ENCODE measurements at regions not wholly inside any gene's neighbourhood (a gene's known extent, or its start where the extent isn't known, plus 50 kb on each side); places are given as distances from the start of the nearest gene placed in this dataset.

- no peaks in the 10 kb centered on the region for H4K20me1 ChIP-seq (ENCODE audit: control insufficient read depth, extremely low read depth, insufficient read depth, low read length)
- TF ChIP-seq CTCF (optimal IDR thresholded peaks at IDR 0.05 in 1 of 3, IDR thresholded peaks at IDR 0.05 in 1 of 3, conservative IDR thresholded peaks at IDR 0.05 in 1 of 3; ENCODE audit: extremely low read depth in 1 of 3, insufficient read depth in 2 of 3, low read length in 3 of 3) (peak in 1 of 3 experiments; percentile 31), EZH2 (IDR thresholded peaks at IDR 0.05; ENCODE audit: low read length) (no peak)
- H3K9me1 ChIP-seq (ENCODE audit: control insufficient read depth, extremely low read depth, insufficient read depth, low read length) = no peaks in the 10 kb centered on the region
- no peaks in the 10 kb centered on the region for H3K27me3 ChIP-seq (ENCODE audit: control insufficient read depth, extremely low read depth, insufficient read depth, low read length)
- no peaks in the 10 kb centered on the region for H3K4me1 ChIP-seq (ENCODE audit: control insufficient read depth, extremely low read depth, insufficient read depth, low read length)
- H3K36me3 ChIP-seq (ENCODE audit: control insufficient read depth in 2 of 2, extremely low read depth in 1 of 2, insufficient read depth in 2 of 2, low read length in 2 of 2) = no peaks in the 10 kb centered on the region
- no peak overlapping the region for H3K4me3 ChIP-seq (ENCODE audit: control insufficient read depth in 2 of 3, extremely low read depth in 1 of 3, insufficient read depth in 2 of 3, low read depth in 1 of 3, low read length in 3 of 3)
- no peak overlapping the region for H3K4me2 ChIP-seq (ENCODE audit: control insufficient read depth, extremely low read depth, insufficient read depth, low read depth, low read length)
- FAIRE-seq (no peak), DNase-seq (ENCODE audit: low read depth, low spot score) (no peak)
- dilution Hi-C loops (cut with MboI; ENCODE audit: extremely low pct_ligation_motif_present, low sequenced_read_pairs) = no loop called here
- H3K9me3 ChIP-seq (ENCODE audit: control insufficient read depth, low read depth, low read length) = no peaks in the 10 kb centered on the region
- H3K79me2 ChIP-seq (ENCODE audit: control insufficient read depth, insufficient read depth, low read length) = no peaks in the 10 kb centered on the region
- H2AFZ ChIP-seq (ENCODE audit: control insufficient read depth, low read length) = no peak overlapping the region
- no peak overlapping the region for H3K9ac ChIP-seq (ENCODE audit: control insufficient read depth, extremely low read depth, insufficient read depth, low read length)
- H3K27ac ChIP-seq (ENCODE audit: control insufficient read depth, insufficient read depth, low read length) = no peak overlapping the region
Observed at GRCh38 chr11:97269527-97269926, 879.7 kb downstream of the JRKL start.

- no peak overlapping the region for H3K4me3 ChIP-seq (ENCODE audit: control insufficient read depth in 2 of 3, extremely low read depth in 1 of 3, insufficient read depth in 2 of 3, low read depth in 1 of 3, low read length in 3 of 3)
- H3K36me3 ChIP-seq (ENCODE audit: control insufficient read depth in 2 of 2, extremely low read depth in 1 of 2, insufficient read depth in 2 of 2, low read length in 2 of 2) = no peaks in the 10 kb centered on the region
- dilution Hi-C loops (cut with MboI; ENCODE audit: extremely low pct_ligation_motif_present, low sequenced_read_pairs) = no loop called here
- no peaks in the 10 kb centered on the region for H3K4me1 ChIP-seq (ENCODE audit: control insufficient read depth, extremely low read depth, insufficient read depth, low read length)
- H2AFZ ChIP-seq (ENCODE audit: control insufficient read depth, low read length) = no peak overlapping the region
- no peaks in the 10 kb centered on the region for H4K20me1 ChIP-seq (ENCODE audit: control insufficient read depth, extremely low read depth, insufficient read depth, low read length)
- DNase-seq (ENCODE audit: low read depth, low spot score) = no peak
- no peaks in the 10 kb centered on the region for H3K27me3 ChIP-seq (ENCODE audit: control insufficient read depth, extremely low read depth, insufficient read depth, low read length)
- no peak overlapping the region for H3K27ac ChIP-seq (ENCODE audit: control insufficient read depth, insufficient read depth, low read length)
- H3K9ac ChIP-seq (ENCODE audit: control insufficient read depth, extremely low read depth, insufficient read depth, low read length) = no peak overlapping the region
- no peaks in the 10 kb centered on the region for H3K9me3 ChIP-seq (ENCODE audit: control insufficient read depth, low read depth, low read length)
- TF ChIP-seq CTCF (optimal IDR thresholded peaks at IDR 0.05 in 1 of 3, IDR thresholded peaks at IDR 0.05 in 1 of 3, conservative IDR thresholded peaks at IDR 0.05 in 1 of 3; ENCODE audit: extremely low read depth in 1 of 3, insufficient read depth in 2 of 3, low read length in 3 of 3) (no peak), EZH2 (IDR thresholded peaks at IDR 0.05; ENCODE audit: low read length) (no peak)
- H3K4me2 ChIP-seq (ENCODE audit: control insufficient read depth, extremely low read depth, insufficient read depth, low read depth, low read length) = no peak overlapping the region
- H3K9me1 ChIP-seq (ENCODE audit: control insufficient read depth, extremely low read depth, insufficient read depth, low read length) = no peaks in the 10 kb centered on the region
- no peaks in the 10 kb centered on the region for H3K79me2 ChIP-seq (ENCODE audit: control insufficient read depth, insufficient read depth, low read length)
- no peak for FAIRE-seq
Observed at GRCh38 chr11:97279341-97279740, 889.5 kb downstream of the JRKL start.
